Calu3 (cell line): ENCODE measurements at regions not wholly inside any gene's neighbourhood (a gene's known extent, or its start where the extent isn't known, plus 50 kb on each side); places are given as distances from the start of the nearest gene placed in this dataset.

Source experiments
- BruUV-seq: library from RNA; stranded (reverse); fragments of 400-500 nt; replicated peaks from 2 replicates; lab custom pipeline; 2021; lab: Mats Ljungman, UMichigan
- CTCF ChIA-PET: fragments of 300-600 bp; sonication (Branson Sonifier 250); formaldehyde crosslinking; loops from one replicate; lab custom pipeline; 2022; ENCODE audit warnings: antibody characterized with exemption; lab: Charles Lee
- DNase-seq: peaks from one replicate; pipeline ENCODE4 v3.0.0; 2022
- H3K27ac Mint-ChIP-seq: one replicate; pipeline ENCODE4 v1.8.0; 2022; ENCODE audit warnings: mixed read lengths; ENCODE audit not compliant: unreplicated experiment
- H3K27me3 Mint-ChIP-seq: one replicate; pipeline ENCODE4 v1.8.0; 2022; ENCODE audit warnings: mixed read lengths; ENCODE audit not compliant: unreplicated experiment
- H3K36me3 Mint-ChIP-seq: one replicate; pipeline ENCODE4 v1.8.0; 2022; ENCODE audit warnings: mild to moderate bottlenecking, moderate library complexity, mixed read lengths; ENCODE audit not compliant: insufficient read depth, unreplicated experiment
- H3K4me1 Mint-ChIP-seq: one replicate; pipeline ENCODE4 v1.8.0; 2022; ENCODE audit warnings: mild to moderate bottlenecking, low read depth, mixed read lengths; ENCODE audit not compliant: unreplicated experiment
- H3K4me3 Mint-ChIP-seq: one replicate; pipeline ENCODE4 v1.8.0; 2022; ENCODE audit warnings: mild to moderate bottlenecking, low read depth, moderate library complexity, mixed read lengths; ENCODE audit not compliant: unreplicated experiment
- H3K9me3 Mint-ChIP-seq: one replicate; pipeline ENCODE4 v1.8.0; 2022; ENCODE audit warnings: low read depth, mixed read lengths; ENCODE audit not compliant: unreplicated experiment
- intact Hi-C: fragments of 100-400 bp; cut with micrococcal nuclease; formaldehyde crosslinking; loops from one replicate; pipeline ENCODE4 v1.10.0; 2022; ENCODE audit not compliant: unreplicated experiment
- TF ChIP-seq, protein P1 (sequence below): fragments of 200-600 bp; IDR thresholded peaks from one replicate; pipeline ENCODE4 v1.8.0; 2022; ENCODE audit warnings: antibody characterized with exemption; ENCODE audit not compliant: unreplicated experiment

DNA sequence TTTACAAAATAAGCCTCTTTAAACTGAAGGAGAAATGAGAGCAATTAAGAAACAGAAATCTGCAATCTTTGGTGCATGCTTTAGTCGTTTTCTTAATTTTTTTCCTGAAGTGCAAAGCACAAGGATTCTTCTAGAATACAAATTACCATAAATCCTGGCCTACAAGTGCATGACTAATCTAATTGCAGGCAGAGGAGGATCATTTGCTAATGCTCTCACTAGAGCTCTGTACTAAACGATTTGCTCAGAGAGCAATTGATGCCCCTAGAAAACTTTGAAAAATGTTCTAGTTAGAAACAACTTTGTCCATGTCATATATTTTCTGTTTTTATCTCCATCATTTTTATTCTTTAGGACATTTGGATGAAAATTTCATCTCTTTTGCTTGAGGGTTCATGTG lies 193.2 kb downstream of the POU4F1 start:
- H3K27me3 Mint-ChIP-seq, result no peaks in the 10 kb centered on the region
- DNase-seq, result no peak
- H3K27ac Mint-ChIP-seq, result no peak overlapping the region
- intact Hi-C loops, result no loop called here
- CTCF ChIA-PET, result no interaction called here
- TF ChIP-seq, protein P1, sequence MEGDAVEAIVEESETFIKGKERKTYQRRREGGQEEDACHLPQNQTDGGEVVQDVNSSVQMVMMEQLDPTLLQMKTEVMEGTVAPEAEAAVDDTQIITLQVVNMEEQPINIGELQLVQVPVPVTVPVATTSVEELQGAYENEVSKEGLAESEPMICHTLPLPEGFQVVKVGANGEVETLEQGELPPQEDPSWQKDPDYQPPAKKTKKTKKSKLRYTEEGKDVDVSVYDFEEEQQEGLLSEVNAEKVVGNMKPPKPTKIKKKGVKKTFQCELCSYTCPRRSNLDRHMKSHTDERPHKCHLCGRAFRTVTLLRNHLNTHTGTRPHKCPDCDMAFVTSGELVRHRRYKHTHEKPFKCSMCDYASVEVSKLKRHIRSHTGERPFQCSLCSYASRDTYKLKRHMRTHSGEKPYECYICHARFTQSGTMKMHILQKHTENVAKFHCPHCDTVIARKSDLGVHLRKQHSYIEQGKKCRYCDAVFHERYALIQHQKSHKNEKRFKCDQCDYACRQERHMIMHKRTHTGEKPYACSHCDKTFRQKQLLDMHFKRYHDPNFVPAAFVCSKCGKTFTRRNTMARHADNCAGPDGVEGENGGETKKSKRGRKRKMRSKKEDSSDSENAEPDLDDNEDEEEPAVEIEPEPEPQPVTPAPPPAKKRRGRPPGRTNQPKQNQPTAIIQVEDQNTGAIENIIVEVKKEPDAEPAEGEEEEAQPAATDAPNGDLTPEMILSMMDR, result no peak
- H3K4me1 Mint-ChIP-seq, result no peaks in the 10 kb centered on the region
- BruUV-seq, result no TSS peak
- no peaks in the 10 kb centered on the region for H3K9me3 Mint-ChIP-seq
- H3K4me3 Mint-ChIP-seq, result no peak overlapping the region
- H3K36me3 Mint-ChIP-seq, result no peaks in the 10 kb centered on the region

DNA sequence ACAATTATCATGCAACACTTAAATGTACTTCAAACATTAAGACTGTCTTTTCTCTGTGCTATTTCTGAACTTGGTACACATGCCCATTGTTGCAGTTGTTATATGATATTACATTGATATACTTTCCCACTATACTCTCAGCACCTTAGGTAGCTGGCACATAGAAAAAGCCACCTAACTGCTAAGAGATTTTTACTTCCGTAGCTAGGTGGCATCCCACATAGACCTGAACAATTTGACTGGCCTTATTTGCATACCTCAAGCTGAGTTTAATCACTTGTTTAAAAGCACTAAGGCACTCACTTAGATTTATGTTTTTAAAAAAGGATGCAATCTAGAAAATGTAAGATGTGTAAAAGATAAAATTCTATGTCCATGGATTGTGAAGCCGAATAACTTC lies 194.2 kb downstream of the POU4F1 start:
- BruUV-seq, result no TSS peak
- Mint-ChIP-seq H3K9me3 (no peaks in the 10 kb centered on the region), H3K4me1 (no peaks in the 10 kb centered on the region), H3K27ac (no peak overlapping the region), H3K4me3 (no peak overlapping the region), H3K36me3 (no peaks in the 10 kb centered on the region), H3K27me3 (no peaks in the 10 kb centered on the region)
- intact Hi-C loops, result no loop called here
- TF ChIP-seq, protein P1, result no peak
- no peak for DNase-seq
- CTCF ChIA-PET, result no interaction called here

DNA sequence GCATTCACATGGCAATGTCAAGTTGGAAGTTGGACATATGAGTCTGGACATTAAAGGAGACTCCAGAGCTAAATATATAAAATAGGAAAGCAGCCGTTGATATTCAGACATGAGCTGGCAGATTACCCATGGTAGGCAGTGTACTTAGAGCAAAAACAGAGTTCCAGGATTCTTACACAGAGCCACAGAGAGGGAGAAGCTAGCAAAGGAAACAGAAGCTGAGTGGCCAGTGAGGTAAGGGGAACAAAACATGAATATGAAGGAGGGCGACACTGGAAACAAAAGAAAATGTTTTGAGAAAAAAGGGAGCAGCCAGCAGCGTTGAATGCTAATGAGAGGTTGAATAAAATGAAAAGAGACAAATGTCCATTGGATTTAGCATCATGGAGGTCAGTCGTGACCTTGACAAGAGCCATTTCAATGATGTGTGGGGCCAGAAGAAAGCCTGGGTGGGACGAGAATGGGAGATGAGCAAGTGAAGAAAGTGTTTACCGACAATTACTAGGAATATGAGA lies 198.4 kb downstream of the POU4F1 start:
- no peaks in the 10 kb centered on the region for H3K9me3 Mint-ChIP-seq
- H3K27ac Mint-ChIP-seq, result no peak overlapping the region
- CTCF ChIA-PET, result no interaction called here
- H3K27me3 Mint-ChIP-seq, result no peaks in the 10 kb centered on the region
- no peaks in the 10 kb centered on the region for H3K4me1 Mint-ChIP-seq
- BruUV-seq, result no TSS peak
- no peaks in the 10 kb centered on the region for H3K36me3 Mint-ChIP-seq
- no peak overlapping the region for H3K4me3 Mint-ChIP-seq
- TF ChIP-seq, protein P1, result no peak
- intact Hi-C loops, result no loop called here
- no peak for DNase-seq

DNA sequence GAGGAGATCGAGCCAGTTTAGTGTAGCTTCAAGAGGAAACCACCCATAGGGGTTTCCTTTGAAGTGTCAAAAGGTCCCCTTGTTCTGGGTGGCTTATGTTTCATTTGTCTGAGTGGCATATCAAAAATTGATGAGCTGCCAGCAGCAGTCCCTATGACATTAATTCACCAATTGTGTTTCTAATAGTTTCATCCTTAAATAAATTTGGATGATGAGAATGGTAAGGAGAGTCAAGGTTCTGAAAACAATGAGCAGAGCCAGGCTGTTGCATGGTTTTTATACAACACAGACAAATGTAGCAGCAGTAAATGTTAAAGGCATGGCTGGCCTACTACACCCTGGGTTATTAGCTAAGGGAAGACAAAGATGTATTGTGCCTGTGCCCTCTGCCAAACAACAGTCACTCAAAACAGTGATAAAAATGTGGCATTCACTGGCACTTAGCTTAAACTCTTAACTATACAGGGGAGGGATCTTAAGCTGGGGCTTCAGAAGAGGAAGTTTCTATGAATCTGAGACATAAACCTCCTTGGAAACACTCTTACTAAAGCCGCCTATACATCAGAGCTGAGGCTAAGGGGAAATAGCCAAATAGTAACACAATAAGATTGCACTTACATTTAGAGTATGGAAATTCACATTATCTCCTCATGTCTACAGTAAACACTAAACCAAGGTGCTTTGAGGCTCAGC lies 200.5 kb downstream of the POU4F1 start:
- Mint-ChIP-seq H3K4me3 (no peak overlapping the region), H3K9me3 (no peaks in the 10 kb centered on the region), H3K4me1 (no peaks in the 10 kb centered on the region), H3K27ac (no peak overlapping the region), H3K36me3 (no peaks in the 10 kb centered on the region), H3K27me3 (no peaks in the 10 kb centered on the region)
- intact Hi-C loops, result no loop called here
- CTCF ChIA-PET, result no interaction called here
- BruUV-seq, result no TSS peak
- DNase-seq, result no peak
- TF ChIP-seq, protein P1, result no peak
